HFF-Myc (cell line): ENCODE measurements at regions not wholly inside any gene's neighbourhood (a gene's known extent, or its start where the extent isn't known, plus 50 kb on each side); places are given as distances from the start of the nearest gene placed in this dataset.

Source experiments
- DNase-seq: peaks from one replicate; pipeline ENCODE4 v3.0.0-alpha.2; 2011; ENCODE audit warnings: low read depth; ENCODE audit errors: extremely low read depth
- H3K4me3 ChIP-seq: replicated peaks from 2 replicates; pipeline ENCODE4 v1.5.1; 2011; ENCODE audit warnings: low read depth, mild to moderate bottlenecking, control low read depth, low read length
- TF ChIP-seq, protein P1 (sequence below): IDR thresholded peaks from 2 replicates; pipeline ENCODE4 v1.5.1; 2012; ENCODE audit warnings: mild to moderate bottlenecking, low read depth, low read length, control low read depth; ENCODE audit errors: missing control alignments

DNA sequence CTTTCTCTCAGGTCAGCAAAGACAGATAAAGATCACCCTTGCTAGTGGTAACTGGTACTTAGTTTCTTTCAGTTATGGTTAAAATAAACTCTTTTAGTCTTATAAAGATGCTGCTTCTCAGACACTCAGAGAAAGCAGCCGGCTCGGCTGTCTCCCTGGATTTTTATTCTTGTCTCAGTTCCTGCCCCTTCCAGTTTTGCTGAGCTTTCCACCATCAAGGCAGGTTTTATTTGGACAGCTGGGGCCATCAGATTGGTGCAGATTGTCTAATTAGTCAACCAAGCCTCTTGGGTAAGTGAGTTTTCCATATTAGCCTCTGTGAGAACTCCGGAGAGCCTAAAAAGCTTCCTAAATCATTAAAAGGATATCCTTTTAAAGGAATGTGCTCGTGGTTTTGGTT is 130.8 kb upstream of the BMP4 start:
- TF ChIP-seq, protein P1, sequence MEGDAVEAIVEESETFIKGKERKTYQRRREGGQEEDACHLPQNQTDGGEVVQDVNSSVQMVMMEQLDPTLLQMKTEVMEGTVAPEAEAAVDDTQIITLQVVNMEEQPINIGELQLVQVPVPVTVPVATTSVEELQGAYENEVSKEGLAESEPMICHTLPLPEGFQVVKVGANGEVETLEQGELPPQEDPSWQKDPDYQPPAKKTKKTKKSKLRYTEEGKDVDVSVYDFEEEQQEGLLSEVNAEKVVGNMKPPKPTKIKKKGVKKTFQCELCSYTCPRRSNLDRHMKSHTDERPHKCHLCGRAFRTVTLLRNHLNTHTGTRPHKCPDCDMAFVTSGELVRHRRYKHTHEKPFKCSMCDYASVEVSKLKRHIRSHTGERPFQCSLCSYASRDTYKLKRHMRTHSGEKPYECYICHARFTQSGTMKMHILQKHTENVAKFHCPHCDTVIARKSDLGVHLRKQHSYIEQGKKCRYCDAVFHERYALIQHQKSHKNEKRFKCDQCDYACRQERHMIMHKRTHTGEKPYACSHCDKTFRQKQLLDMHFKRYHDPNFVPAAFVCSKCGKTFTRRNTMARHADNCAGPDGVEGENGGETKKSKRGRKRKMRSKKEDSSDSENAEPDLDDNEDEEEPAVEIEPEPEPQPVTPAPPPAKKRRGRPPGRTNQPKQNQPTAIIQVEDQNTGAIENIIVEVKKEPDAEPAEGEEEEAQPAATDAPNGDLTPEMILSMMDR = no peak
- H3K4me3 ChIP-seq = no peak overlapping the region

DNA sequence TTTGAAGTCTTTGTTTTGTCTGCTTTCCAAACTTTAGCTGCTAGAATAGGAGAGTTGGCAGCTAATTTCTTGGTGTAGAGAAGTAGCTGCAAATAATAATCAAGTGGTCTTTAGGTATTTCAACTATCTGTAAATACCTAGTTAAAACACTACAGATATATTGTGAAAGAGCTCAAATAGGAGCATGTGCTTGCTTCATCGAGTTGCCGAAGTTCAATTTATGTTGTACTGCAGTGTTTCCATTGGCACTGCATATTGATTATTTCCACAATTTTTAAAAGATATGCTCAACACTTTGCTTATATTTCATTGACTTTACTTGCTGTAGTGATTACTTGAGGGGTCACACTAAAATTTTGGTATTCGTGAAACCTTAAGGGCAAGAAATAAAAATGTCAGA is 131.6 kb upstream of the BMP4 start:
- TF ChIP-seq, protein P1 = no peak
- DNase-seq = no peak
- H3K4me3 ChIP-seq = no peak overlapping the region

More for the DNA sequence above, 130.8 kb upstream of the BMP4 start:
- no peak for DNase-seq

DNA sequence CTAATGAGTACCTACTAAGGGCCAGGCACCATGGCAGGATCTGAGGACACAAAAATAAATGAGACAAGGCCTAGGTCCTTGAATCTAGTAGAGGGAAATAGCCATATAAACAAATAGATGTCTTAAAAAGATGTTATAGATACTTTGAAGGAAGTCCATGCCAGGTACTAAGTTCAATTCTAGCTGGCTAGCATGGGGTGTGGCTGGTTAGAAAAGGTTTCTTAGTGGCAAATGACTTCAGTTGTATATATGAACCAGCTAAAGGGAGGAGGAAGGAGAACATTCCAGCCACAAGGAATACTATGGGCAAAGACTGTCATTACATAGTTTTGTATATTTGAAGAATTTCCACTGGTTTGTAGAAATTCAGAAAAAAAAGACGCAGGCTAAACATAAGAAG is 133.6 kb upstream of the BMP4 start:
- TF ChIP-seq, protein P1 = no peak
- no peak overlapping the region for H3K4me3 ChIP-seq
- no peak for DNase-seq

DNA sequence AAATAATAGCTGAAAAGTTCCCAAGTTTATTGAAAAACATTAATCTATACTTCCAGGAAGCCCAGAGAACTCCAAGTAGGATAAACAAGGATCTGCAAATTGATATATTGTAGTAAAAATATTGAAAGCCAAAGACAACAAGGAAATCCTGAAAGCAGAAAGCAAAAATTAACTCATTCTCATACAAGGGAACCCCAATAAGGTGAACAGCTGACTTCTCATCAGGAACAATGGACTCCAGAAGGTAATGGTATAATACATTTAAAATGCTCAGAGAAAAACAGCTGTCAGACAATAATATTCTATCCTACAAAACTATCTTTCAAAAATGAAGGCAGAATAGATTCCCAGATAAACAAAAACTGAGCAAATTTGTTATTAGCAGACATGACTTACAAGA is 138.1 kb upstream of the BMP4 start:
- TF ChIP-seq, protein P1 = no peak
- no peak overlapping the region for H3K4me3 ChIP-seq
- no peak for DNase-seq

DNA sequence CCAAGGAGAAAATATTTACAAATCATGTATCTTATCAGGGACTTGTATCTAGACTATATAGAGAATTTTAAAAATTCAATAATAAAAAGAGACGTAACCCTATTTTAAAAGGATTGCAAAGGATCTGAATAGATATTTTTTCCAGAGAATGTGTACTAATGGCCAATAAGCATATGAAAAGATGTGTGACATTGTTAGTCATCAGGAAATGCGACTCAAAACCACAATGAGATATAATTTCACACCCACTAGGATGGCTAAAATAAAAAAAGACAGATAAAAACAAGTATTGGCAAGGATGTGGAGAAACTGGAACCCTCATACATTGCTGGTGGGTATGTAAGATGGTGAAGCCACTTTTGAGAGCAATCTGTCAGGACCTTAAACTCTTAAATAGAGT is 141.9 kb upstream of the BMP4 start:
- TF ChIP-seq, protein P1 = no peak
- no peak overlapping the region for H3K4me3 ChIP-seq
- no peak for DNase-seq

DNA sequence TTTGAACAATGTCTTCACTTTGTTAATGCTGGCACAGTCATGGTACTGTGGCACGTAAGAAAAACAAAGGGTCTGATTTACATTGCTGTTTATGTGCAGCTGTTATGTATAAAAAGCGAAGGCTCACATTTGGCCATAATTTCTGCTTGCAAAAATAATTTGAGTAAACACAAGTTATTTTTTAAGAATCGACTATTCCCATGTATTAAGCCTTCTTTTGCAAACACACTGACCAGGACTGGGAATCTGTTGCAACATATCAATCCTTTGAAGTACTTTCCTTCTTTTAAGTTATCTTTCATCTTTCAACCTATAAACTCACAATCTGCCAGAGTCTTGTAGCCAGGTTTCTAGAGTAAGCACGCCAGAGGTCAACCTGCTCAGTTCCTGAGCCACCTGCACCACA is 145.4 kb upstream of the BMP4 start:
- TF ChIP-seq, protein P1 = no peak

DNA sequence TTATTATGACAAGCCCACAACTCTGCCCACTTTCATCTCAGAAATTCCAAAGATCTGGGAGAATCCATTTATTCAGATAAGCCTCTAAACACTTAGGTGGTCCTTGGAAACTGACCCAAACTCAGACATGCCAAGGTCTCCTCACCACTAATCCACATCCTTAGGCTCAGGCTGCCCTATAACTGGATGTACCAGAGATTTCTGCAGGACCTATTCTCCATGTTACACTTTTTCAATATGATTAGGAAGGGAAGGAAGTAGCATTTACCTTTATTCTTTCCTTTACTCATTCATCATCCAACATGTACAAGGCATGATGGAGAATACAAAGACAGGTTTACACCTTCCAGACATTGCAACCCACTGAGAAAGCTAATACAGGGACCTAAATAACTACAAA is 145.9 kb upstream of the BMP4 start:
- DNase-seq = no peak
- TF ChIP-seq, protein P1 = no peak
- no peak overlapping the region for H3K4me3 ChIP-seq

More for the DNA sequence above, 145.4 kb upstream of the BMP4 start:
- DNase-seq = no peak
- no peak overlapping the region for H3K4me3 ChIP-seq
